Right lobe of liver (tissue), 6 donors: ENCODE measurements at regions not wholly inside any gene's neighbourhood (a gene's known extent, or its start where the extent isn't known, plus 50 kb on each side); places are given as distances from the start of the nearest gene placed in this dataset.

Experiments used
- ATAC-seq, 4 donors: fragments of 200-7000 bp; cut with Tn5 transposase; one replicate each; pipeline ENCODE4 v1.9.1; 2020; ENCODE audit warnings: mild to moderate bottlenecking in 4 of 4, moderate library complexity in 4 of 4
- DNase-seq, 3 donors: peaks; one replicate each; pipeline ENCODE4 v3.0.0-alpha.2; 2020
- H3K27ac ChIP-seq, 3 donors: fragments of 200-600 bp; one replicate each; pipeline ENCODE4 v1.8.0; 2022
- H3K27me3 ChIP-seq, 2 donors: fragments of 200-600 bp; one replicate each; pipeline ENCODE4 v1.8.0; 2022
- H3K36me3 ChIP-seq, 4 donors: fragments of 200-600 bp; sonication (generic) in 1 of 4; one replicate each; pipeline versions ENCODE4 v1.5.1 to v1.8.0; 2017 to 2022; ENCODE audit warnings: control low read depth in 1 of 4
- H3K4me1 ChIP-seq, 4 donors: fragments of 200-600 bp; sonication (generic) in 1 of 4; one replicate each; pipeline versions ENCODE4 v1.5.1 to v1.8.0; 2017 to 2022; ENCODE audit warnings: control low read depth in 1 of 4
- H3K4me3 ChIP-seq, 3 donors: fragments of 200-600 bp; one replicate each; pipeline ENCODE4 v1.8.0; 2022
- H3K9me3 ChIP-seq, 4 donors: fragments of 200-600 bp; sonication (generic) in 1 of 4; one replicate each; pipeline versions ENCODE4 v1.5.1 to v1.8.0; 2017 to 2022; ENCODE audit warnings: control low read depth in 1 of 4
- CTCF ChIP-seq, 4 donors: fragments of 200-600 bp in 3 of 4; fragments of 450-650 bp in 1 of 4; IDR thresholded peaks; one replicate each; pipeline versions ENCODE4 v1.5.1 to v1.8.0; 2016 to 2022; ENCODE audit warnings: antibody characterized with exemption in 4 of 4, mild to moderate bottlenecking in 2 of 4
- POLR2A ChIP-seq: fragments of 450-650 bp; IDR thresholded peaks from one replicate; pipeline ENCODE4 v1.6.1; 2017; ENCODE audit warnings: antibody characterized with exemption, mild to moderate bottlenecking
- WGBS: methylation state at CpG from one replicate; pipeline ENCODE4 v1.1.6; 2018; ENCODE audit warnings: low coverage, low lambda C conversion rate; ENCODE audit not compliant: insufficient coverage; ENCODE audit errors: missing lambda C conversion rate; 5-methylcytosine and 5-hydroxymethylcytosine counted together
- intact Hi-C, 2 donors: fragments of 100-400 bp; cut with DNase I; formaldehyde crosslinking; loops; one replicate each; pipeline versions ENCODE4 v1.11.2 to v1.14.1; 2022
- donor health status: DM: no; HTN: yes; CAD: no.
- donor health status: DM: no; HTN: no; CAD: no.
- donor health status: DM: no; HTN: no; CAD: no.
- donor health status: DM: no; HTN: yes; CAD: no.
- donor health status: DM: no; HTN: yes; CAD: no.

GRCh38 chr2:67283641-67284040, 113.5 kb upstream of the ETAA1 start:
- H3K9me3 ChIP-seq, result no peaks in the 10 kb centered on the region
- intact Hi-C loops, result no loop called here
- no peak overlapping the region for H3K27ac ChIP-seq
- H3K27me3 ChIP-seq, result no peaks in the 10 kb centered on the region
- no peaks in the 10 kb centered on the region for H3K36me3 ChIP-seq
- TF ChIP-seq CTCF (IDR thresholded peaks at IDR 0.05) (no peak), POLR2A (no peak)
- ATAC-seq (no peak), DNase-seq (no peak)
- H3K4me1 ChIP-seq, result no peaks in the 10 kb centered on the region
- no peak overlapping the region for H3K4me3 ChIP-seq

DNA sequence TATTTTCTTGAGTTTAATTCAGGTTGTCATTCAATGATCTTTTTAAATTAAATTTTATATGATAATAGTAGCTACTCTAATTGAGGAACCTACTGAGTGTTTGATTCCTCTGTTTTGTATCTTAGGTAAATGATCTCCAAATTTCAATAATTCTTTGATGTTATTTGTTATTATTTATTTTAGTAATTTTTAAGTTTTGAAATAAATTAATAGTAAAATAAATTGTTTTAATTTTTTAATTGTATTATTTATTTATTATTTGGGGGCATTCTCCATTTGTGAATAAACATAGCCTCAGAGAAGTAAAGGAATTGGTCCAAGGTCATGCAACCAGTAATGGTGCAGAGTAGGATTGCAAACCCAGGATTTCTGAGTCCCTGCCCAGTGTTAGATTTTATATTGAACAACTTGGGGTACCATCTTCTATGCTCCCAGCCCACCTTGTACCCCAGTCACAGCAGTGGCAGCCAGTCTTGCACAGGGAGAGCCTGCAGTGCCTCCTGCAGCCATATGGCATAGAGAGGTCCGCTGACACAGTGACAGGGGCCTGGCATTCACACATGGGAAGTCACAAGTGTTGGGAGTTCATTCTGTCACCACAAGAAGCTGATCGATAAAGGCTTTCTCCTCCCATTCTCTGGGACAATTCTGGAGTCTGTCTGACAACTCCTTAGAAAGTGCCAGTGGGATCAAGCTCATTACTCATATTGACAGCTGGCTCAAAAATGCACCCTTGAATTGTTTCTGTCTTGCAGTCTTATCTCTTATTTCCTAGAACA, 110.0 kb upstream of the ETAA1 start:
- Histone ChIP-seq H3K27ac (no peak overlapping the region), H3K4me3 (no peak overlapping the region), H3K36me3 (no peaks in the 10 kb centered on the region), H3K27me3 (no peaks in the 10 kb centered on the region), H3K9me3 (no peaks in the 10 kb centered on the region), H3K4me1 (no peaks in the 10 kb centered on the region)
- TF ChIP-seq POLR2A (no peak), CTCF (IDR thresholded peaks at IDR 0.05) (no peak)
- WGBS, result 17% methylated on average over 1 of the region's 2 CpGs
- intact Hi-C loops, result no loop called here
- ATAC-seq (no peak), DNase-seq (no peak)

GRCh38 chr2:67289271-67289670, 107.9 kb upstream of the ETAA1 start:
- Histone ChIP-seq H3K4me3 (no peak overlapping the region), H3K4me1 (no peaks in the 10 kb centered on the region), H3K36me3 (no peaks in the 10 kb centered on the region), H3K9me3 (no peaks in the 10 kb centered on the region), H3K27me3 (no peaks in the 10 kb centered on the region), H3K27ac (no peak overlapping the region)
- WGBS, result 40% methylated on average over 2 of the region's 2 CpGs
- no peak for ATAC-seq
- DNase-seq, result no peak
- intact Hi-C loops, result no loop called here
- TF ChIP-seq POLR2A (no peak), CTCF (IDR thresholded peaks at IDR 0.05) (no peak)

DNA sequence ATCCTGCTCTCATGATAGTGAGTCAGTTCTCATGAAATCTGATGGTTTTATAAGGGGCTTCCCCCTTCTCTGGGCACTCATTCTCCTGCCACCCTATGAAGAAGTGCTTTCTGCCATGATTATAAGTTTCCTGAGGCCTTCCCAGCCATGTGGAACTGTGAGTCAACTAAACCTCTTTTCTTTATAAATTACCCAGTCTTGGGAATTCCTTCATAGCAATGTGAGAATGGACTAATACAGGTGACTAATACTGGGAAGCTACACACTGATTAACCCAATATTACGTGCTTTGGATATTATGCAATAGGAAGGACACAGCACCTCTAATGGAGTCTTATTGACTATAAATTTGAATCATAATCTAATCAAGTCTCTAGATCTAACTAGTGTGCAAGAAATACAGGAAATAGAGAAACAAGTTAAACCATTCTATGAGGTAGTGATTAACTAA, 107.2 kb upstream of the ETAA1 start:
- H3K4me3 ChIP-seq, result no peak overlapping the region
- intact Hi-C loops, result no loop called here
- DNase-seq (no peak), ATAC-seq (no peak)
- TF ChIP-seq POLR2A (no peak), CTCF (IDR thresholded peaks at IDR 0.05) (no peak)
- WGBS, result 62% methylated on average over 1 of the region's 1 CpG
- H3K9me3 ChIP-seq, result no peaks in the 10 kb centered on the region
- no peaks in the 10 kb centered on the region for H3K36me3 ChIP-seq
- no peaks in the 10 kb centered on the region for H3K4me1 ChIP-seq
- H3K27ac ChIP-seq, result no peak overlapping the region
- no peaks in the 10 kb centered on the region for H3K27me3 ChIP-seq
